Progenitor cell of endocrine pancreas (in vitro differentiated cells): ENCODE measurements at regions not wholly inside any gene's neighbourhood (a gene's known extent, or its start where the extent isn't known, plus 50 kb on each side); places are given as distances from the start of the nearest gene placed in this dataset.

Experiments used
- DNase-seq: peaks from one replicate; pipeline ENCODE4 v3.0.0; 2021; ENCODE audit warnings: low spot score; ENCODE audit not compliant: unreplicated experiment
- H3K27ac Mint-ChIP-seq: 2 replicates; pipeline ENCODE4 v1.8.0; 2021; ENCODE audit warnings: mild to moderate bottlenecking, moderate library complexity, mixed read lengths
- H3K27me3 Mint-ChIP-seq: 2 replicates; pipeline ENCODE4 v1.8.0; 2021; ENCODE audit warnings: mixed read lengths
- H3K36me3 Mint-ChIP-seq: 2 replicates; pipeline ENCODE4 v1.8.0; 2022; ENCODE audit warnings: mixed read lengths; ENCODE audit not compliant: insufficient read depth
- H3K4me1 Mint-ChIP-seq: 2 replicates; pipeline ENCODE4 v1.8.0; 2021; ENCODE audit warnings: low read depth, mixed read lengths
- H3K4me3 Mint-ChIP-seq: 2 replicates; pipeline ENCODE4 v1.8.0; 2021; ENCODE audit warnings: low read depth, mild to moderate bottlenecking, moderate library complexity, mixed read lengths
- H3K9me3 Mint-ChIP-seq: 2 replicates; pipeline ENCODE4 v1.8.0; 2021; ENCODE audit warnings: low read depth, mixed read lengths
- CTCF ChIP-seq: fragments of 200-600 bp; sonication (generic); IDR thresholded peaks from one replicate; pipeline ENCODE4 v1.5.0; 2021; ENCODE audit warnings: antibody characterized with exemption, mild to moderate bottlenecking; ENCODE audit not compliant: unreplicated experiment

- Mint-ChIP-seq H3K4me1 (peaks cover 8% of the 10 kb centered on the region), H3K4me3 (no peak overlapping the region), H3K27me3 (no peaks in the 10 kb centered on the region), H3K36me3 (no peaks in the 10 kb centered on the region), H3K27ac (no peak overlapping the region), H3K9me3 (no peaks in the 10 kb centered on the region)
- no peak for DNase-seq
- no peak for TF ChIP-seq CTCF
Observed at GRCh38 chr5:105954341-105954740, 1716.4 kb downstream of the EFNA5 start.

DNA sequence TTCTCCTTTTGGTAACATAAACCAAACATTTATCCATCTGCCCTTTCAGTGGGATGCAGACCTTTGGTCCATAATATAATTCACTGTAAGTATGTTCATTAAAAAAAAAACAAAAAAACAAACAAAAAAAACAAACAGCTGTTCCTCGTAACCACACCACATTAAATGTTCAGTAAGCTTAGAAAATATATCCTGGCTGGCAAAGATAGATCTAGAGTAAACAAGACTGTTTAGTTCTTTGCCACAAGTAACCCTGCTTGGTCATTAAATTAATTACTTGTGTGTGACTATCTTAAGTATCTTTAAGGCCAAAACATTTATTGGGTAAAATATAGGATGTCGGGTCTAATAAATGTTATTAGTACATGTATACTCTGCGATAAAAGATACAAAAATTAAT is 1717.1 kb downstream of the EFNA5 start:
- Mint-ChIP-seq H3K27ac (no peak overlapping the region), H3K27me3 (no peaks in the 10 kb centered on the region), H3K9me3 (no peaks in the 10 kb centered on the region), H3K36me3 (no peaks in the 10 kb centered on the region), H3K4me1 (peaks cover 8% of the 10 kb centered on the region), H3K4me3 (no peak overlapping the region)
- DNase-seq, result no peak
- TF ChIP-seq CTCF, result no peak

DNA sequence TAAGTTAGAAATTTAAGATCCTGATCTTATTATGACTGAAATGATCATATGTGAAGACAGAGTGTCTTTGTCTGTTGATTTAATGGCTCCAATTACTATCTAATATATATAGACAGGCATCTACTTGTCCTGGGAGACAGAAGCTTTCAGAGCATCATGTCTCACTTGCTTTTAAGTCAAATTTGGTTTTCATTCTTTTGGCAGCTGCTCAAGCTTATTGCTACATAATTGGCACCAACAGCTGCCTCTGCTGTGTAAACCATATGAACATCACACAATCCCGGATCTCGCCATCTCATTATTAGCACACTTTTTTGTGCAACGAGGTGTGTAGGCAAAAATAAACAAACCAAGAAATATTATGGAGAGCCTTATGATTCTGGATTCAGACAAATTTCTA is 1717.9 kb downstream of the EFNA5 start:
- Mint-ChIP-seq H3K36me3 (no peaks in the 10 kb centered on the region), H3K27ac (no peak overlapping the region), H3K27me3 (no peaks in the 10 kb centered on the region), H3K4me1 (peaks cover 8% of the 10 kb centered on the region), H3K4me3 (no peak overlapping the region), H3K9me3 (no peaks in the 10 kb centered on the region)
- TF ChIP-seq CTCF, result no peak
- DNase-seq, result no peak

GRCh38 chr5:105947461-105947860 is 1723.3 kb downstream of the EFNA5 start:
- DNase-seq, result no peak
- Mint-ChIP-seq H3K27me3 (no peaks in the 10 kb centered on the region), H3K4me1 (peaks cover 8% of the 10 kb centered on the region), H3K4me3 (no peak overlapping the region), H3K36me3 (no peaks in the 10 kb centered on the region), H3K9me3 (no peaks in the 10 kb centered on the region), H3K27ac (no peak overlapping the region)
- no peak for TF ChIP-seq CTCF

GRCh38 chr5:105945203-105945972 is 1725.3 kb downstream of the EFNA5 start:
- no peaks in the 10 kb centered on the region for H3K27me3 Mint-ChIP-seq
- no peaks in the 10 kb centered on the region for H3K36me3 Mint-ChIP-seq
- peaks cover 2% of the 10 kb centered on the region for H3K4me1 Mint-ChIP-seq
- H3K27ac Mint-ChIP-seq, result no peak overlapping the region
- H3K4me3 Mint-ChIP-seq, result no peak overlapping the region
- TF ChIP-seq CTCF, result no peak
- no peaks in the 10 kb centered on the region for H3K9me3 Mint-ChIP-seq
- DNase-seq, result no peak
